RWPE2 (cell line): ENCODE measurements at regions not wholly inside any gene's neighbourhood (a gene's known extent, or its start where the extent isn't known, plus 50 kb on each side); places are given as distances from the start of the nearest gene placed in this dataset.

Source experiments
- ATAC-seq: fragments of 200-7000 bp; cut with Tn5 transposase; 3 replicates; pipeline ENCODE4 v1.9.1; 2021; ENCODE audit warnings: low read depth
- DNase-seq: peaks from one replicate; pipeline ENCODE4 v3.0.0-alpha.2; 2020; ENCODE audit warnings: low spot score
- H3K27ac ChIP-seq: fragments of 450-650 bp; 2 replicates; pipeline ENCODE4 v1.5.1; 2017; ENCODE audit warnings: mild to moderate bottlenecking; ENCODE audit not compliant: poor library complexity, severe bottlenecking
- H3K27me3 ChIP-seq: fragments of 250-450 bp; sonication (Bioruptor Pico); 2 replicates; pipeline ENCODE4 v1.5.1; 2021; ENCODE audit warnings: mild to moderate bottlenecking, moderate library complexity; ENCODE audit not compliant: insufficient read depth, poor library complexity, severe bottlenecking
- H3K36me3 ChIP-seq: fragments of 250-450 bp; sonication (Bioruptor Pico); 2 replicates; pipeline ENCODE4 v1.5.1; 2020; ENCODE audit warnings: low read depth, mild to moderate bottlenecking, moderate library complexity
- H3K4me1 ChIP-seq: fragments of 250-450 bp; sonication (Bioruptor Pico); 2 replicates; pipeline ENCODE4 v1.5.1; 2021; ENCODE audit warnings: mild to moderate bottlenecking, moderate library complexity; ENCODE audit not compliant: insufficient read depth, poor library complexity, severe bottlenecking
- H3K4me3 ChIP-seq: fragments of 250-450 bp; sonication (Bioruptor Pico); 2 replicates; pipeline ENCODE4 v1.5.1; 2021; ENCODE audit warnings: mild to moderate bottlenecking, moderate library complexity; ENCODE audit not compliant: severe bottlenecking
- H3K9me3 ChIP-seq: fragments of 250-450 bp; sonication (Bioruptor Pico); 2 replicates; pipeline ENCODE4 v1.5.1; 2021; ENCODE audit warnings: mild to moderate bottlenecking, moderate library complexity; ENCODE audit not compliant: severe bottlenecking
- CTCF ChIP-seq: fragments of 450-650 bp; IDR thresholded peaks from one replicate; pipeline ENCODE4 v1.5.1; 2017; ENCODE audit warnings: mild to moderate bottlenecking, moderate library complexity; ENCODE audit not compliant: poor library complexity, severe bottlenecking

GRCh38 chr18:49678440-49678839 lies 116.6 kb downstream of the LIPG start:
- ATAC-seq (no peak), DNase-seq (no peak)
- no peak for TF ChIP-seq CTCF
- H3K27me3 ChIP-seq = no peaks in the 10 kb centered on the region
- H3K36me3 ChIP-seq = no peaks in the 10 kb centered on the region
- H3K27ac ChIP-seq = no peak overlapping the region
- no peak overlapping the region for H3K4me3 ChIP-seq
- no peaks in the 10 kb centered on the region for H3K4me1 ChIP-seq
- H3K9me3 ChIP-seq = no peaks in the 10 kb centered on the region

- no peak for ATAC-seq
- no peak overlapping the region for H3K4me3 ChIP-seq
- no peaks in the 10 kb centered on the region for H3K27me3 ChIP-seq
- H3K4me1 ChIP-seq = no peaks in the 10 kb centered on the region
- H3K9me3 ChIP-seq = no peaks in the 10 kb centered on the region
- H3K27ac ChIP-seq = no peak overlapping the region
- TF ChIP-seq CTCF = no peak
- DNase-seq = no peak
- no peaks in the 10 kb centered on the region for H3K36me3 ChIP-seq
Observed at GRCh38 chr18:49677762-49678413, 116.0 kb downstream of the LIPG start.

- TF ChIP-seq CTCF = no peak
- ATAC-seq = no peak
- Histone ChIP-seq H3K36me3 (no peaks in the 10 kb centered on the region), H3K27me3 (no peaks in the 10 kb centered on the region), H3K27ac (no peak overlapping the region), H3K9me3 (no peaks in the 10 kb centered on the region), H3K4me3 (no peak overlapping the region), H3K4me1 (no peaks in the 10 kb centered on the region)
- no peak for DNase-seq
Observed at GRCh38 chr18:49677081-49677480, 115.2 kb downstream of the LIPG start.

GRCh38 chr18:49673281-49673680 lies 111.4 kb downstream of the LIPG start:
- no peak for ATAC-seq
- no peaks in the 10 kb centered on the region for H3K36me3 ChIP-seq
- no peak for TF ChIP-seq CTCF
- no peak for DNase-seq
- no peaks in the 10 kb centered on the region for H3K4me1 ChIP-seq
- H3K4me3 ChIP-seq = no peak overlapping the region
- H3K27me3 ChIP-seq = no peaks in the 10 kb centered on the region
- no peaks in the 10 kb centered on the region for H3K9me3 ChIP-seq
- no peak overlapping the region for H3K27ac ChIP-seq

- Histone ChIP-seq H3K4me3 (no peak overlapping the region), H3K9me3 (no peaks in the 10 kb centered on the region), H3K4me1 (no peaks in the 10 kb centered on the region), H3K27ac (no peak overlapping the region), H3K36me3 (no peaks in the 10 kb centered on the region), H3K27me3 (no peaks in the 10 kb centered on the region)
- DNase-seq = no peak
- no peak for TF ChIP-seq CTCF
- ATAC-seq = no peak
Observed at GRCh38 chr18:49672853-49673252, 111.0 kb downstream of the LIPG start.
